ENCODE measurements at regions not wholly inside any gene's neighbourhood (a gene's known extent, or its start where the extent isn't known, plus 50 kb on each side); places are given as distances from the start of the nearest gene placed in this dataset.

DNA sequence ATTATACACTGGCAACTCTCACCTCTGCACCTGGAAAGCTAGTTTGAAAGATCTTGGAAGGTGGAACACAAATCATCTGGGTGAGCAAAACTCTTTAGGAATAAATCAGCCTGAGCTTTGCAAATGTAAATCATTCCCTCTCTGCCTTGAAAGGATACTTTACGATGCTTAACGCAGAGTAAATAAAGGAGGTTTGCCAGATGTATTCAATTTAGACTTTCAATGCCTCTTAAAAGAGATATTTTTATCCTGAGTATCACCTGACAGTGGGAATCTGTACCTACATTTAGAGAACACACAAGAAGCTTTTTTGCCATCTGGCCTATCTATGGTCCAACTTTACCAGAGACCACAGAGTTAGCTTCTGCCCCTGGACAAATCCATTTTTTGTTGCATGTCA lies 983.2 kb upstream of the CDH2 start:
- TF ChIP-seq, protein P1, sequence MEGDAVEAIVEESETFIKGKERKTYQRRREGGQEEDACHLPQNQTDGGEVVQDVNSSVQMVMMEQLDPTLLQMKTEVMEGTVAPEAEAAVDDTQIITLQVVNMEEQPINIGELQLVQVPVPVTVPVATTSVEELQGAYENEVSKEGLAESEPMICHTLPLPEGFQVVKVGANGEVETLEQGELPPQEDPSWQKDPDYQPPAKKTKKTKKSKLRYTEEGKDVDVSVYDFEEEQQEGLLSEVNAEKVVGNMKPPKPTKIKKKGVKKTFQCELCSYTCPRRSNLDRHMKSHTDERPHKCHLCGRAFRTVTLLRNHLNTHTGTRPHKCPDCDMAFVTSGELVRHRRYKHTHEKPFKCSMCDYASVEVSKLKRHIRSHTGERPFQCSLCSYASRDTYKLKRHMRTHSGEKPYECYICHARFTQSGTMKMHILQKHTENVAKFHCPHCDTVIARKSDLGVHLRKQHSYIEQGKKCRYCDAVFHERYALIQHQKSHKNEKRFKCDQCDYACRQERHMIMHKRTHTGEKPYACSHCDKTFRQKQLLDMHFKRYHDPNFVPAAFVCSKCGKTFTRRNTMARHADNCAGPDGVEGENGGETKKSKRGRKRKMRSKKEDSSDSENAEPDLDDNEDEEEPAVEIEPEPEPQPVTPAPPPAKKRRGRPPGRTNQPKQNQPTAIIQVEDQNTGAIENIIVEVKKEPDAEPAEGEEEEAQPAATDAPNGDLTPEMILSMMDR (IDR thresholded peaks at IDR 0.05) = no peak
- no peak for TF ChIP-seq POLR2A (IDR thresholded peaks at IDR 0.05)

Measured in body of pancreas (tissue), 4 donors.